ENCODE measurements at regions not wholly inside any gene's neighbourhood (a gene's known extent, or its start where the extent isn't known, plus 50 kb on each side); places are given as distances from the start of the nearest gene placed in this dataset.

GRCh38 chr3:147843331-147843730 lies 434.2 kb downstream of the ZIC1 start:
- TF ChIP-seq ELK1 (IDR thresholded peaks at IDR 0.05; ENCODE audit: low read depth, low read length) (no peak), RARB (CRISPR knock-in tag; IDR thresholded peaks at IDR 0.05) (no peak), CTCF (IDR thresholded peaks at IDR 0.05) (no peak), EHMT2 (IDR thresholded peaks at IDR 0.05; ENCODE audit: low read depth) (no peak), REST (IDR thresholded peaks at IDR 0.05) (no peak), RAD21 (conservative IDR thresholded peaks at IDR 0.05 in 1 of 2, IDR thresholded peaks at IDR 0.05 in 1 of 2) (no peak), FOSL2 (IDR thresholded peaks at IDR 0.05) (no peak), FOSL2 (CRISPR knock-in tag; IDR thresholded peaks at IDR 0.05) (no peak), GATA3 (IDR thresholded peaks at IDR 0.05; ENCODE audit: borderline replicate concordance) (no peak), POLR2A (IDR thresholded peaks at IDR 0.05; ENCODE audit: low read length) (no peak)
